GM19238 (cell line): ENCODE measurements at regions not wholly inside any gene's neighbourhood (a gene's known extent, or its start where the extent isn't known, plus 50 kb on each side); places are given as distances from the start of the nearest gene placed in this dataset.
"Not testable (repeated sequence)": the region's sequence is repeated elsewhere in the genome, so short reads cannot be mapped to it uniquely, and the experiment has no call there.

ENCODE experiments used
- DNase-seq: peaks from one replicate; pipeline ENCODE4 v3.0.0; 2011; ENCODE audit warnings: low spot score; ENCODE audit not compliant: insufficient read length

GRCh38 chr5:164256954-164257353, 751.5 kb downstream of the MAT2B start:
- no peak for DNase-seq

DNA sequence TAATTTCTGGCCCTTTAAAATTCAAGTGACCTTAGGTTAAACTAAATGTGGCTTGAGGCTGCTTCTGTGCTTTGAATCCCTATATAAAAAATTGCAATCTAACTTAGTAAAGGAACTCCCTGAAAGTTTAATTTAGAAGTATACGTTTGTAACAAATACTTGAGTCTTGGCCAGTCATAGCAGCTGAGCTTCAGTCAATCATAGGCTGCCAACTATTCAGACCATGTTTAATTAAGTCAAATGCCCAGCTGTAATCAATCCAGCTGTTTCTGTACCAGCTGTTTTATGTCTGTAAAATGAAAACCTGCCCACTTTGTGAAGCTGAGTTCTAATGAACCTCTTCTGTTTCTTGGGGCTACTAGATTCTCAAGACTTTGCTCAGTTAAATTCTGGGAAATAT, 760.1 kb downstream of the MAT2B start:
- DNase-seq = no peak

DNA sequence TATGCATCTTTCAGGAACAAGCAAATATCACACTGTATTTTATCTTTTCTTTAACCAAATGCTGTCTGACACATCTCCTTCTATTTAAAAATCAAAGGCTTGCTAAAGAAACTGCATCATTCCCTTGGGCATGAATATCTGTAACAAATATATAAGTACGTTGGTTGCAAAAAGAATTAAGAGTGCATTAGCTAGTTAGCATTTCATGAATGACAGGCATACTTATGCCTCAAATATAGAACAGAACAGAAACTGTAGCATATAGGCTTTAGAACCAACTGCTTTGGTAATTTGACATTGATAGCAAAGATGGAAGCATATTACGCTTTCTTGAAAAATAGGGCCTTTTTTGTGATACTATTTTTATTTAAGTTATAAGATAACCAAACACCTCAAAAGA, 761.2 kb downstream of the MAT2B start:
- no peak for DNase-seq

DNA sequence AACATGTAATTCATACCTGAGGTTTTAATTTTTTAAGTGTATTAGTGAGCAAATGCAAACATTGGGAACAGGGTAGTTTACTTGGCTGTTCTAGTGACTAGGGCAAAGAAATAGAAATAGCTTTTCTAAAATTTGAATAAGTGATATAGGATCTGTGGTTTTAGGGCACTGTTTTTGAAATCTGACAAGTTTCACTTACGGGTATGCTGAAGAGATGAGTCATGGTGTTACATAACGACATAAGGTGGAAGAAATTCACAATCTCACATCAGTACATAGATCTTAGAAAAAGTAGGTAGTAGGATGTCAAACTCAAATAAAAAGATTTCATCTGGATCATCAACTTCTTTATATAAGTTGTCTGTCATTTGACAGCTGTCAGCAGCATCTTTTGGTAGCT, 772.3 kb downstream of the MAT2B start:
- no peak for DNase-seq

DNA sequence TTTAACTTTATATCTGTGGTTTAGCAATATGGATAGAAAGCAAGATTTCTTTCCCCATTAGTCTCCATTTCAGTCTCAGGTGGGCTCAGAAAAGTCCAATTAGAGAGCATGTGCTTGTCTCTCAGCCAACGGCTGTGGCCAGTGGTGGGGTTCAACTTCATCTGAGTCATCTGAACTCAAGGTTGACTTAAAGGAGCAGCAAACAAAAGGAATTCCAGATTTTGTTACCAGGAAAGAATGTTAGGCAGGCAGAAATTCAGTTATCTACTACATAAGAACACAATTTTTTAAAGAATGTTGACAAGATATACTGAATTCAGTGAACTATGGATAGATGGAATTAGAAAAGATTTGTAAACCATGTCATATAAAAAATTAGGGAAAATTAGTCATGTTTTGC, 784.1 kb downstream of the MAT2B start:
- DNase-seq = no peak

DNA sequence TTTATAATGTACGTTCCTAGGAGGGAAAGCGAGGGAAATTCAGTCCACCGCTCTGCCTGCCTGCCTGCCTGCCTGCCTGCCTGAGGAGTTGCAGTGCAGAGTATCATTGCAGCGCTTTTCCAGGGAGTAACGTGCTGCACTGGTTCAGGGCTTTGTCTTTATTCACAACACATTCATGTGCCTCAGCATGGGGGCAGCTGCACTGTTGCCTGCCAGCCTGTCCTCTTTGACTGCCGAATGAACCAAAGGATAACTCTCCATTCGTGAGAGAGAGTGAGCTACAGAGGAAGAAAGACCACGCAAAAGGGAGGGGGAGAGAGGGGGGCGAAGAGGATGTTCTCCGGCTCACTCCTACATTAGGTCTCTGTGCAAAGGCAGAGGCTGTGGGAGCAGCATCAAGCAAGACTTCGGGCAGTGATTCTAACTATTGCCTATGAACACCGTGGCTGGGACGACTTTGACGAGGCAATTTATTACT, 791.2 kb downstream of the MAT2B start:
- DNase-seq = no peak

DNA sequence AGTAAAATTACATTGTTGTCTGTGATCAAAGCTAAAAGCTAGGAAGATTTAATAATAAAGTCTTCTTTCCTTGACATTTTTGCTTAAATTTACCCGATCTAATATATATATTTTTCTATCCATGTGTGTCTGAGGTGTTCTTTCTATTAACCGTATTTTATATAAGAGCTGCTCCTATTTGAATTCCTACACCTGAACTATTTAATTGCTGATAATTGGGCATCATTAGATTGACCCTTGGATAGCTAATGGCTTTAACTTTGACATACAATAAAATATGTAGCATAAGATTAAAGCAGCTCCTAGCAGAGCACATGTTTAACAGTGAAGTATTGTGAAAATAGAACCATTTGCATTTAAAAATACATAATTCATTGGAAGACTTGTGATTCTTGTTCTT, 792.7 kb downstream of the MAT2B start:
- no peak for DNase-seq

GRCh38 chr5:164300295-164300694, 794.9 kb downstream of the MAT2B start:
- no peak for DNase-seq

- no peak for DNase-seq
These were observed 795.7 kb downstream of the MAT2B start for GRCh38 chr5:164301136-164301535.

GRCh38 chr5:164301708-164302107, 796.3 kb downstream of the MAT2B start:
- no peak for DNase-seq

GRCh38 chr5:164302533-164303235, 797.3 kb downstream of the MAT2B start:
- no peak for DNase-seq

- no peak for DNase-seq
These were observed 798.3 kb downstream of the MAT2B start for GRCh38 chr5:164303646-164304215.

- no peak for DNase-seq
These were observed 801.2 kb downstream of the MAT2B start for GRCh38 chr5:164306662-164307061.

DNA sequence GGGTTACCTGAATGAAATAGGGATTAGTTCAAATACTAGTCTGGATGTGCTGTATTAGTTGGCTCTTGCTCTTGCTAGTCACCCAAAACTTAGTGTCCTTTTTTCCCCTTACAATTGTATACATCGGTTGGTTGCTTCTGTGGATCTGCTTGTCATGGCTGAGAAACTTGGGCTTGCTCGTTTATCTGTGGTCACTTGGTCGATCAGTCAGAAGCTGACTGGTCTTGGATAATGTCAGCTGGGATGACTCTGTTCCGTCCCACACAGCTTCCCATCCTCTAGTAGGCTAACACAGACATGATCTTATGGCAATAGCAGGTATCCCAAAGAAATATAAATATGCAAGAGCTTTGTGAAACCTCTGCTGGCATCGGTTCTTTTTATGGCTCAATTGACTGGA, 807.4 kb downstream of the MAT2B start:
- DNase-seq = no peak

- no peak for DNase-seq
These were observed 812.3 kb downstream of the MAT2B start for GRCh38 chr5:164317676-164318075.

DNA sequence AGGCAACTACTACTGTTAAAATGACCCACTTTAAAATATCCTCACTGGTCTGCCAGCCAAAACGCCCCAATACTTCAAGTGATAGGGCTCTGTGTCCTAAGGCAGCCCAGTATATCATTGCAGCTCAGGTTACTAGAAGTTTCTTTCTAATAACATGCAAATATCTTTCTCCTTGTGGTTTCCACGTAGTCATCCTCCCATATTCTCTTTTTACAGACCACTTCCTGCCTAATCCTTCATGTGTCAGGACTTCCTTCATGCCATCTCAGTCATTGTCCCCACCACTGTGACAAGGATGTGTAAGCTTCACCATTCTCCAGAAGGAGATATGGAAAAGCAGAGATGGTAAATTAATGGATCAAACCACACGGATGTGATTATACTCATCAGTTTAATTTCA, 813.7 kb downstream of the MAT2B start:
- DNase-seq = no peak

DNA sequence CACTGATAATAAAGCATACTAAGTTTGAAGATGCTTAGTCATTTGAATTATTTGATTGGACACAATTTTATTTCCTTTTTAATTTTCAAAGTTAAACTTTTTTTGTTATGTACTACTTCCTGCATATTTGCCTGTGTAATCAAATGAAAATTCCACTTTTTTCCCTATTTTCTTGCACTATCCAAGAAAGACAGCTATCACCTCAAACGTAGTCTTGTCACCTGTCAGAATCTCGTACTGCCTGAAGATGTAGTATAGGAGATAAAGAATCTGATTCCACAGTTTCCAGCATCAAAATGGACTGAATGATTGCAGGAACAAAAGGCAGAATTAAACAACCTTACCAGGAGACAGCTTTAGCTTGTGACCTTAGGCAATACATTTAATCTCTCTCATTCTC, 818.8 kb downstream of the MAT2B start:
- no peak for DNase-seq

DNA sequence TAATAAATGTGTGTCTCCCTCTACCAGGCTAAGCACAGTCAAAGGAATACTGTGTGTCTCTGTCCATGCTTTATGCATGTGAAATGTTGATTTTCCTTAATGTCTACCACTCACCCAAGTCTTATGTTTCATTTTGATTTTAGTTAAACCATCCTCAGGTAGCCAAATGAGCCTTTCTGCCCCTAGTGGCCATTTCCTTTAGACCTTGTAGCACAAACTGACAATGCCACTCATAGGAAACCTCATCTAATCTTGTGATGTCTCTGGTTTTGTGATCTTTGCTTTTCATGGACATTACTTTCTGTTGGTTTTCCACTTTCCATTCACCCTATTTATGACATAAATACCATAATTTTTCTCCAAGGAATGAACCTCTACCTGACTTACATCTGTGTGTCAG, 820.8 kb downstream of the MAT2B start:
- DNase-seq = no peak

- DNase-seq = not testable (repeated sequence)
These were observed 821.7 kb downstream of the MAT2B start for GRCh38 chr5:164327166-164327565.

DNA sequence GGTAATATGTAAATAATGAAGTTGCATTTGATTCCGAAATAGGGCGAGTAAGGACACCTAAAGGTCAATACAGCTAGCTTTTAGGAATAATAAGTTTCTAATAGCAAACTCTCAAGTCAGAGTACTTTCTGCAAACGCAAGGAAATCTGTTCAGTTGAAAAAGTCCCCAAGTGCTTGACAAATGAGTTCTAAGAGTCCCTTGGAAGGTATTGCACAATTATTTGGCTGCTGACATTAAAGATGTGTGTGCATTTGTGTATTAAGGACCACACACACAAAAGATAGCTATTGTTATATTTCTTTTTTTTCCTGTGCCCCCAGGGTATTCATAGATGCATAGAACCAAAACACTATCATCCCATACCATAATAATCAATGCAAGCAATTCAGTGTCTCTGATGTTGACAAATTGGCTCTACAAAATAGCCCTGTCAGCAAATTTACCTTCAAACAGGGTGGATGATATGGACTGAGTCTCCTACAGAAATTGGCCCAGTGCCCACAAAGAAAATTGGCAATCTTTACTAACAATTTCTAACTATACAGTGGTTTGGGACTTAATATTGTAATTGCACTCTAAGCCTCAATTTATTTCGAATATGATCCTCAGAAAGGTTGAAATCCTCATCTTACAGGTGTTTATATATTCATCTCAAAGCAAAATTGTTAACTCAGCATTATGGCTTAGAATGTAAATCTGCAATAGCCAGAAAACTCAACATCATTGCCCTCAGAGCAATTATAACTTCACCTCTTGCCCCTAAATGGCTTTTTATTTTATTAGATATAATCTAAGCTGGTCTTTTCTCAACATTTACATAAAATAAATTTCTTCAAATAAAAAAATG, 827.2 kb downstream of the MAT2B start:
- DNase-seq = no peak

GRCh38 chr5:164335837-164336236, 830.4 kb downstream of the MAT2B start:
- DNase-seq = no peak

GRCh38 chr5:164336276-164336675, 830.9 kb downstream of the MAT2B start:
- no peak for DNase-seq
